ENCODE measurements at regions not wholly inside any gene's neighbourhood (a gene's known extent, or its start where the extent isn't known, plus 50 kb on each side); places are given as distances from the start of the nearest gene placed in this dataset.
A peak's percentile ranks its signal among the peaks of the same experiment; 100 is the strongest.
"Not testable (repeated sequence)": the region's sequence is repeated elsewhere in the genome, so short reads cannot be mapped to it uniquely, and the experiment has no call there.

DNA sequence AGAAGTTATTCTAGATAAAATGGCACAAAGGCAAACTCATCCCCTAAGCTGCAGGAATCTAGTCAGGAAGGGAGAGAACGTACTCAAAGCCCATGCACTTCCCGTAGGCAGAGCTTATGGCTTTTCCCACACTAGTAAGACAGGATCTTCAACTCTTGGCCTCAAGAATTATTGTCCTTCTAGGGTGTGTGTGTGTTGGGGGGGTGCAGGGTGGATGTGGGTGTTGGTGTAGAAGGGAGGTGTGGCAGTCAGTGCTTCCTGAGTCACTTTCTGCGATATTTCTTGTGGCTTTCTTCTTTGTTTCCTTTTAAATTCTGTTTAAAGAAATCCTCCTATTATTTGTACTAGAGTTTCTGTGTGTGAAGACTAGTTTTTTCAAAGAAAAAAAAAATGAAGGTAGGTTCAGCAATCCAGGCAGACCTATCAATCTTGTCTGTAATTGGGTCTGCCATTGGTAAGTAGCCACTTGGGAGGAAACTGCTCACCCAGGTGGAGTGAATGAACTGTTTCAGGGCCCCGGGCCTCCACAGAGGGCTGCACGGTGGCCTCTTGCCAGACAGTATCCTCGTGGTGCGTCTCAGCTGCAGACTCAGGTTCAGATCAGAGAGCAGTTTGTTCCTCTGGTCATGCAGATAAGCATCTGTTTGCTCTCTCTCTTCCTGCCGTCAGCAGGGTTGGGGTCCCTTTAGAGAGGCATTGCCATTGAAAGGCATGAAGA, 131.9 kb downstream of the NPR3 start:
- no peak for DNase-seq (ENCODE audit: low spot score)

DNA sequence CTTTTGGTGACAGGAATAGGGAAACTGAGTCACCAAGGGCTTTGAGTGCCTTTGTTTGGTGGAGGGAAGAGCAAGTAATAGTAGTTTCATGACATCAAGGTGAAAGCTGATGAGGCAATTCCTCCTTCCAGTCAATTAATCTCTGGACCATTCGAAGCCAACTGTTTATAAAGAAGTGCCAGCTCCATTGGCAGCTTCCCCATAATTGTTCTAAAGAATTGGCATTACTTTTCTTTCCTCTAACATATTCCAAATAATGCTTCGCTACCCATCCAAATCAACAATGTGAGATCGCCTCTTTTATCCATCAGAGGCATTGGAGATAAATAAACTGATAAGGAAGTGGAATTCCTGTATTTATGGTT, 132.4 kb downstream of the NPR3 start:
- no peak for DNase-seq (ENCODE audit: low spot score)

- DNase-seq (ENCODE audit: low spot score), result no peak
These were observed 134.1 kb downstream of the NPR3 start for GRCh38 chr5:32845171-32845570.

GRCh38 chr5:32848120-32848519, 137.0 kb downstream of the NPR3 start:
- DNase-seq (ENCODE audit: low spot score), result no peak

GRCh38 chr5:32848681-32849080, 137.6 kb downstream of the NPR3 start:
- no peak for DNase-seq (ENCODE audit: low spot score)

DNA sequence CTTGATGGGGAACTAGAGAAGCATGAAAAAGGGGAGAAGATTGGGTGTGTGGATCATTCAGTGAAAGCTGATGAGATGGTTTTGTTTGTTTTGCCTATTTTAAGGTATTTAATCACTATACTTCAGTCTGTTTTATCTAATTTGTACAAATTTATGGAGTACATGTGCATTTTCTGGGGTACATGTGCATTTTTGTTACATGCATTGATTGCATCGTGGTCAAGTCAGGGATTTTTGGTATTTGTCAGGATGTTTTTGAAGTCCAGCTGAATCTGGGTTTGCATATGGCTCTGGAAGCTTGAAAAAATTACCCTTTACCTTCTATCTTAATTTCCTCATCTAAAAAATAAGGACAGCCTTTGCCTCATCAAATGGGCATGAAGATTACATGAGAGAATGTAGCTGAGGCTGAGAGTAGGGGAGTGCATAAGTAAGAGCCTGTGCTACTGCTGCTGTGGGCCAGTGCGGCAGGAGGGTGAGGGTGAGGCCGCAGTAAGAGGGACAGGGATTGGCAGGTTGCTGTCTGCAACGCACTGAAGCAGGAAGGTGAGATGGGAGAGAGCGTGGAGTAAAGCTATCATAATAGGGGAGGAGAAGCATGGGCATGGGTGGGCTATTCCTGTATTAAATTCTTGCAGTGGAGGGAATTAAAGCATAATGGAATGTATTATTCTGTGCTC, 139.8 kb downstream of the NPR3 start:
- no peak for DNase-seq (ENCODE audit: low spot score)

DNA sequence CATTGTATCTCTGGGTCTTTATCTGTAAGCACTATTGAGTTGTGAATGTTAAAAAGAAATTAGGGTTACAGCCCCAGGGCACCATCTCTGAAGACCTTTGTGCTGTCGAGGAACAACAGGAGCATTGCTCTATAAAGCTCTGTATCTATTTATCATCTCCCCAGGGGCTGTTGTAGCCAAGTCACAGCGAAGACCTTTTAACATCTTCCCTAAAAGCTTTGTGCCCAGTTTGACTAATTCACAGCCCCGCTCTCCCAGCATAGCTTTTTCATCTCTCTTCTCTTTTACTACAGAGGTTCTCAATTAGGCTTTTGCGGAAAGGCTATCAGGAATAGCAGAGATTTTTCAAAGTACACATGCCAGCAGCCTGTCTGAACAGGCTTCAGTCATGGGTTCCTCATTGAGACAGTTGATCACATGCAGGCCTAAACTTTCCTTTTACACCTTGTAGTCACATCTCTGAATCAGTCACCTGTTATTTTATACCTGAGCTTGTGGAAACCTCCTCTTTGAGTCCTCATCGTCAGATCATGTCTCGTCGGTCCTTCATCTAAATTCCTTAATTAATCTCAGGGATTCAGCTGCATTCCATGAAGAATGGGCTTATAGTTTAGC, 140.5 kb downstream of the NPR3 start:
- no peak for DNase-seq (ENCODE audit: low spot score)

DNA sequence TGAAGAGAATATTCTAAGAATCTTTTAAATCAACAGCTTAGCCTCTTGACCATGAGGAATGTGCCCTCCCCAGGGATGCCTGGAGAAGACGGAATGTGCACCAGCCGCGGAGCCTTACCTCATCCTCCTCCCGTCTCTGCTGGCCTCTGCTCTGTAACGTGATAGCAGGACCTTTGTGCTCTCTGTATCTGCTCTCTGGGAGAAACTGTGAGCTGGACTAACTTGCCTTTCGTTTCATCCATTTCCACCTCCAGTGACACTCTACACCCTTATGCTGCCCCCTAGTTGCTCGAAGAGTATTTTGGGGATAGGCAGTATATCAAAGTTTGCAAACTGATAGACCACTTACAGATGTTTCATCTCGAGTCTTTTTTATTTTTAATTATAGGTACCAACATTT, 141.4 kb downstream of the NPR3 start:
- DNase-seq (ENCODE audit: low spot score), result no peak

DNA sequence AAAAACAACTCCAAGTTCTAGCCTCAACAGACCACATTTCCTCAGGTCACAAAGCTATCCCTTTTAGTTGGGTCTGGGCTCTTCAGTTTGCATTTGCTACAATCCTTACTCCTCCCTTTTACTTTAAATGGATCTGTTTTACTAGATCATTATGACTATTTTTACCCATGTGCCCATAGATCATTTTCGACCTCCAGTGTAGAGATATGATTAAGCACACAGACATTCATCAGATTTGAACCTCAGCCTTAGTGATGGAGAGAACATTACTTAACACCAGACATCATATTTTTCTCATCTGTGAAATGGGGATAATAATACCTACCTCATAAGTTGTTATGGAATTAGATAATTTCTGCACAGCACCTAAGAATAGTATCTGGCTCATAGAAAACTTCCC, 141.9 kb downstream of the NPR3 start:
- DNase-seq (ENCODE audit: low spot score), result no peak

GRCh38 chr5:32854473-32854872, 143.4 kb downstream of the NPR3 start:
- DNase-seq (ENCODE audit: low spot score), result no peak

GRCh38 chr5:32859211-32859641, 148.1 kb downstream of the NPR3 start:
- no peak for DNase-seq (ENCODE audit: low spot score)

DNA sequence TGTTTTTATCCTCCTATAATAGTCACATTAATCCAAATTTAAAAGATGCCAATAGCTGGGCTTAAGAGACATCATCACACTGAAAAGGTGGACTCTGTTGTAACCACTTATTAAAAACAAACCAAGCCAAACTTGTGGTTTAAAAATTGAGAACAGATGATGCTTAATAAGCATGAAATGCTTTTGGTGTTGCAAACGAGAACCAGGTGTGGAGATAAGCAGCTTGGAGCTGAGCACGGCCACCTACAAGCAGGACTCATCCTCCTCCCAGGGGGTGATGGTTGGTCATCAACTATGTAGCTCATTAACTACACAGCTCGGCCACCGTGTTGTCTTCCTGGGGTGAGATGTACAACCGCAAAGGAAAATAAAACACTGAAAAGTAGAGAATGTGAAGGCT, 154.4 kb downstream of the NPR3 start:
- DNase-seq (ENCODE audit: low spot score), result peak; percentile 24

DNA sequence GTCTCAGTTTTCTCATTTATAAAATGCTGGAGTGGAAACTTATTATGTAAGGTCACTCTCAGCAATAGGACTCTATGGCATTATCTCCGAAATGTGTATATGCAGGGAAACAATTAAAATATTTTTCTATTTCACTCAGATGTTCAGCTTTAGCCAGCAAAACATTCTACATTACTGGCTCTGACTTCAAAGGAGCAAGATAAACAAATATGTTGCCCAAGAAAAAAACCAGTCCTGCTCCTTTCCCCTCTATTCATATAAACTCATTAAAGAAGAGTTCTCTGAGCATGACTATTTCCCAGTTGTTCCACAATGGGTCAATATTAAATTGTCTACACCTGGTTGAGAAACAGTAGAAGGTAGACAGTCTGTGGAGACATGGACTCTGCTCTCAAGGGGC, 155.0 kb downstream of the NPR3 start:
- no peak for DNase-seq (ENCODE audit: low spot score)

- DNase-seq (ENCODE audit: low spot score), result peak; percentile 52
These were observed 158.1 kb downstream of the NPR3 start for GRCh38 chr5:32869216-32869615.

- DNase-seq (ENCODE audit: low spot score), result no peak
These were observed 165.7 kb downstream of the NPR3 start for GRCh38 chr5:32876791-32877190.

DNA sequence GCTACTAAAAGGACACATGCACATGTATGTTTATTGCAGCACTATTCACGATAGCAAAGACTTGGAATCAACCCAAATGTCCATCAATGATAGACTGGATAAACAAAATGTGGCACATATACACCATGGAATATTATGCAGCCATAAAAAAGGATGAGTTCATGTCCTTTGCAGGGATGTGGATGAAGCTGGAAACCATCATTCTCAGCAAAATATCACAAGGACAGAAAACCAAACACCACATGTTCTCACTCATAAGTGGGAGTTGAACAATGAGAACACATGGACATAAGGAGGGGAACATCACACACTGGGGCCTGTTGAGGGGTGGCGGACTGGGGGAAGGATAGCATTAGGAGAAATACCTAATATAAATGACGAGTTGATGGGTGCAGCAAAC, 168.2 kb downstream of the NPR3 start:
- not testable (repeated sequence) for DNase-seq (ENCODE audit: low spot score)

- DNase-seq (ENCODE audit: low spot score), result no peak
These were observed 169.7 kb downstream of the NPR3 start for GRCh38 chr5:32880796-32881195.

DNA sequence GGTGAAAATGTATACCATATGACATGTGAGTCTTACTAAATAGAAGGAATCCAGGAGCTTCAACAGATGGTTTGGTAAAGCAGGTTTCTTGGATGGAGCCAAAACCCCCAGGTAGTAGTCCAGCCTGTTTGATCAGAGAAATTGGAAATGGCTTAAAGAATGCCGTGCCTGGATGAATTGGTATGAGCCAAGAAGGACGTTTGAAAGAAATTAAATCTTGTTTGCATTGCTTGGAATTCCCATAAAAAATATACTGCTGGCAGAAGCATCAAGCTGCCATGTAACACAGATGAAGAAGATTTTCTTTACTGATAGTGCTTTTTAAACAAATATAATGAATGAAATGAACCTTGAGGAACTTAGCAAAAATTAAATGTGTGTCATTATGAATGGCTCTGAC, 176.3 kb downstream of the NPR3 start:
- DNase-seq (ENCODE audit: low spot score), result no peak

- DNase-seq (ENCODE audit: low spot score), result no peak
These were observed 178.0 kb downstream of the NPR3 start for GRCh38 chr5:32889078-32889477.

- DNase-seq (ENCODE audit: low spot score), result no peak
These were observed 192.5 kb downstream of the NPR3 start for GRCh38 chr5:32903613-32904012.

- DNase-seq (ENCODE audit: low spot score), result no peak
These were observed 197.5 kb downstream of the NPR3 start for GRCh38 chr5:32908641-32909040.

GRCh38 chr5:32909207-32909606, 198.1 kb downstream of the NPR3 start:
- DNase-seq (ENCODE audit: low spot score), result peak; percentile 73

DNA sequence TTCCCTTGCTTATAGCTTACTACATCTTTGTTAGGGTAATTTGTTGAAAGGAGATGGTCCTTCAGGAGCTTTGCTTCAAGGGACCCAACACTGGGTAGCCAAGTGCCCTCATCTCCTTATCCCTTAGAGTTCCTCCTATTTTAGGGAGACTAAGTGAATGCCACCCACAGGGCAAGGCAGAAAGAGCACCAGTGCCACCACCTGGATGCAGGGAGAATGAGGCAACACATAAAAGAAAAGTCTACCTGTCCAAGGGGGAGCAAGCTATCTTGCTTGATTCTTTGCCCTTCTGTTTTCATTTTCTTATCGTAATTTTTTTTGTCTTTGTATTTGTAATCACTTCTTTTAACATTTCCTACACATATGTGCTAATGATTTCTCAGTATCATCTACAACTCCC, 205.5 kb downstream of the NPR3 start:
- DNase-seq (ENCODE audit: low spot score), result peak; percentile 47

GRCh38 chr5:32928761-32929160, 217.6 kb downstream of the NPR3 start:
- DNase-seq (ENCODE audit: low spot score), result peak; percentile 16
